Endothelial cell of umbilical vein (primary cell): ENCODE measurements at regions not wholly inside any gene's neighbourhood (a gene's known extent, or its start where the extent isn't known, plus 50 kb on each side); places are given as distances from the start of the nearest gene placed in this dataset.

ENCODE experiments used
- BruUV-seq: library from RNA; stranded (reverse); fragments of 400-500 nt; replicated peaks from 2 replicates; lab custom pipeline; 2021; lab: Mats Ljungman, UMichigan
- CTCF ChIA-PET: fragments of 300-600, 350-600 bp; sonication (Branson Sonifier 250); formaldehyde crosslinking; loops from one replicate; lab custom pipeline; 2021; ENCODE audit warnings: antibody characterized with exemption, inconsistent platforms; lab: Charles Lee
- POLR2A ChIA-PET: fragments of 300-600, 350-600 bp; sonication (Branson Sonifier 250); formaldehyde crosslinking; loops from one replicate; lab custom pipeline; 2021; ENCODE audit warnings: antibody characterized with exemption, inconsistent platforms; lab: Charles Lee
- DNase-seq: peaks from one replicate; pipeline ENCODE4 v3.0.0-alpha.2; 2011; ENCODE audit warnings: low read depth, low spot score
- FAIRE-seq: peaks from 2 replicates; lab custom pipeline; 2011; peaks lifted over from hg19 to GRCh38; lab: Jason Lieb, UNC
- H2AFZ ChIP-seq: 2 replicates; pipeline ENCODE4 v1.6.0; 2012; ENCODE audit warnings: low read depth, low read length, control low read depth, inconsistent platforms
- H3K27ac ChIP-seq: 2 replicates; pipeline ENCODE4 v1.5.1; 2011; ENCODE audit warnings: low read depth, mild to moderate bottlenecking, control low read depth, low read length, moderate library complexity; ENCODE audit not compliant: insufficient read depth
- H3K27me3 ChIP-seq, 2 experiments: 2 replicates each; pipeline versions ENCODE4 v1.6.0 to v1.6.1; 2011; ENCODE audit warnings: low read length in 2 of 2, mixed read lengths in 1 of 2; ENCODE audit not compliant: control insufficient read depth in 2 of 2, insufficient read depth in 2 of 2
- H3K36me3 ChIP-seq, 2 experiments: 2 replicates in 1 of 2; 3 replicates in 1 of 2; pipeline ENCODE4 v1.5.1; 2011; ENCODE audit warnings: low read length in 2 of 2, mild to moderate bottlenecking in 1 of 2, moderate library complexity in 1 of 2; ENCODE audit not compliant: control insufficient read depth in 2 of 2, insufficient read depth in 2 of 2; ENCODE audit errors: extremely low read depth in 1 of 2
- H3K4me1 ChIP-seq: 3 replicates; pipeline ENCODE4 v1.5.1; 2011; ENCODE audit warnings: mild to moderate bottlenecking, low read length; ENCODE audit not compliant: control insufficient read depth, insufficient read depth; ENCODE audit errors: extremely low read depth
- H3K4me2 ChIP-seq: 2 replicates; pipeline ENCODE4 v1.6.1; 2011; ENCODE audit warnings: low read length, control low read depth, mixed read lengths; ENCODE audit not compliant: insufficient read depth
- H3K4me3 ChIP-seq, 3 experiments: fragments of 200-600 bp in 1 of 3; sonication (generic), shearing (Covaris generic) in 1 of 3; replicated peaks in 1 of 3; 2 replicates each; pipeline ENCODE4 v1.5.1; 2011 to 2016; ENCODE audit warnings: control low read depth in 3 of 3, low read length in 3 of 3, mild to moderate bottlenecking in 2 of 3, inconsistent platforms in 1 of 3, low read depth in 1 of 3, moderate library complexity in 1 of 3; ENCODE audit not compliant: insufficient read depth in 1 of 3
- H3K79me2 ChIP-seq: 2 replicates; pipeline ENCODE4 v1.6.0; 2012; ENCODE audit warnings: low read length, inconsistent platforms; ENCODE audit not compliant: control insufficient read depth, insufficient read depth
- H3K9ac ChIP-seq: replicated peaks from 2 replicates; pipeline ENCODE3; 2011; ENCODE audit warnings: low read length, control low read depth; ENCODE audit not compliant: insufficient read depth; ENCODE audit errors: extremely low read depth
- H3K9me1 ChIP-seq: replicated peaks from 3 replicates; pipeline ENCODE4 v1.6.0; 2011; ENCODE audit warnings: mild to moderate bottlenecking, low read length; ENCODE audit not compliant: control insufficient read depth, insufficient read depth; ENCODE audit errors: extremely low read depth
- H3K9me3 ChIP-seq: replicated peaks from 2 replicates; pipeline ENCODE4 v1.5.1; 2012; ENCODE audit warnings: low read length, inconsistent platforms; ENCODE audit not compliant: control insufficient read depth, insufficient read depth
- H4K20me1 ChIP-seq: replicated peaks from 2 replicates; pipeline ENCODE3; 2011; ENCODE audit warnings: mild to moderate bottlenecking, low read length; ENCODE audit not compliant: control insufficient read depth, insufficient read depth; ENCODE audit errors: extremely low read depth
- CTCF ChIP-seq, 2 donors: IDR thresholded peaks; 1 replicate in 1 of 2; 2 replicates in 1 of 2; pipeline ENCODE4 v1.5.1; 2011; ENCODE audit warnings: low read length in 2 of 2, mild to moderate bottlenecking in 2 of 2, moderate library complexity in 2 of 2, control low read depth in 1 of 2, inconsistent platforms in 1 of 2, low read depth in 1 of 2; ENCODE audit not compliant: insufficient read depth in 1 of 2; ENCODE audit errors: extremely low read depth in 1 of 2
- EZH2 ChIP-seq: IDR thresholded peaks from 2 replicates; pipeline ENCODE4 v1.6.1; 2012; ENCODE audit warnings: borderline replicate concordance, low read depth, mild to moderate bottlenecking, moderate library complexity, low read length, inconsistent platforms; ENCODE audit not compliant: severe bottlenecking
- FOS ChIP-seq: IDR thresholded peaks from 2 replicates; pipeline ENCODE4 v1.6.1; 2011; ENCODE audit warnings: mild to moderate bottlenecking, low read length, moderate library complexity, borderline replicate concordance; ENCODE audit not compliant: insufficient read depth
- GATA2 ChIP-seq: IDR thresholded peaks from 2 replicates; pipeline ENCODE4 v1.7.0; 2011; ENCODE audit warnings: low read depth, mild to moderate bottlenecking, moderate library complexity, mixed read lengths, low read length; ENCODE audit not compliant: insufficient read length, insufficient read depth
- JUN ChIP-seq: IDR thresholded peaks from 2 replicates; pipeline ENCODE4 v1.6.1; 2011; ENCODE audit warnings: borderline replicate concordance, low read depth; ENCODE audit not compliant: insufficient read length, insufficient read depth
- MAX ChIP-seq: IDR thresholded peaks from 2 replicates; pipeline ENCODE4 v1.6.1; 2011; ENCODE audit not compliant: insufficient read depth, insufficient read length
- MYC ChIP-seq: IDR thresholded peaks from one replicate; pipeline ENCODE4 v1.6.1; 2011; ENCODE audit warnings: mild to moderate bottlenecking, low read depth, low read length
- POLR2A ChIP-seq: IDR thresholded peaks from 2 replicates; pipeline ENCODE4 v1.6.1; 2012; ENCODE audit warnings: low read depth, mild to moderate bottlenecking, control low read depth, low read length
- POLR2AphosphoS5 ChIP-seq: IDR thresholded peaks from 2 replicates; pipeline ENCODE4 v1.6.1; 2012; ENCODE audit warnings: low read depth, mild to moderate bottlenecking, control low read depth, low read length, moderate library complexity; ENCODE audit not compliant: insufficient read depth
- dilution Hi-C: fragments of 300-500 bp; cut with MboI; formaldehyde crosslinking; loops from one replicate; pipeline ENCODE4 v1.15.0; 2019; ENCODE audit warnings: low sequenced_read_pairs; ENCODE audit not compliant: extremely low pct_ligation_motif_present
- intact Hi-C: fragments of 100-400 bp; cut with micrococcal nuclease; formaldehyde crosslinking; loops from one replicate; pipeline ENCODE4 v1.10.0; 2022

- no peaks in the 10 kb centered on the region for H4K20me1 ChIP-seq
- H3K27ac ChIP-seq: no peak overlapping the region
- no peaks in the 10 kb centered on the region for H3K9me3 ChIP-seq
- FAIRE-seq (no peak), DNase-seq (no peak)
- intact Hi-C loops (no loop called here), dilution Hi-C loops (no loop called here)
- no peaks in the 10 kb centered on the region for H3K27me3 ChIP-seq
- ChIA-PET POLR2A (no interaction called here), CTCF (no interaction called here)
- H3K9me1 ChIP-seq: no peaks in the 10 kb centered on the region
- no TSS peak for BruUV-seq
- TF ChIP-seq FOS (no peak), JUN (no peak), MAX (no peak), GATA2 (no peak)
- H3K9ac ChIP-seq: no peak overlapping the region
- no peaks in the 10 kb centered on the region for H3K79me2 ChIP-seq
- H3K4me1 ChIP-seq: no peaks in the 10 kb centered on the region
- no peaks in the 10 kb centered on the region for H3K36me3 ChIP-seq
- no peak overlapping the region for H2AFZ ChIP-seq
- H3K4me3 ChIP-seq: no peak overlapping the region
- no peak overlapping the region for H3K4me2 ChIP-seq
These were observed 380.4 kb upstream of the FGF13 start for GRCh38 chrX:139091878-139092277.

GRCh38 chrX:139091066-139091465, 379.5 kb upstream of the FGF13 start:
- no peak for FAIRE-seq
- Histone ChIP-seq H3K36me3 (no peaks in the 10 kb centered on the region), H3K9me1 (no peaks in the 10 kb centered on the region), H3K4me1 (no peaks in the 10 kb centered on the region), H3K27me3 (no peaks in the 10 kb centered on the region), H2AFZ (no peak overlapping the region), H3K9ac (no peak overlapping the region), H4K20me1 (no peaks in the 10 kb centered on the region), H3K9me3 (no peaks in the 10 kb centered on the region), H3K4me3 (no peak overlapping the region), H3K4me2 (no peak overlapping the region), H3K79me2 (no peaks in the 10 kb centered on the region), H3K27ac (no peak overlapping the region)
- ChIA-PET CTCF (no interaction called here), POLR2A (no interaction called here)
- dilution Hi-C loops (no loop called here), intact Hi-C loops (no loop called here)
- BruUV-seq: no TSS peak
- TF ChIP-seq JUN (no peak), FOS (no peak), POLR2AphosphoS5 (no peak), POLR2A (no peak), CTCF (IDR thresholded peaks at IDR 0.05; ENCODE audit: extremely low read depth in 1 of 2, insufficient read depth in 1 of 2, low read depth in 1 of 2, low read length in 2 of 2) (no peak), EZH2 (no peak), MAX (no peak), MYC (no peak)
- no peak for DNase-seq
